NCI-H2107 (cell line): ENCODE measurements at regions not wholly inside any gene's neighbourhood (a gene's known extent, or its start where the extent isn't known, plus 50 kb on each side); places are given as distances from the start of the nearest gene placed in this dataset.

Experiments
- DNase-seq: peaks from one replicate; lab custom pipeline; 2025; lab: John Stamatoyannopoulos, UW

DNA sequence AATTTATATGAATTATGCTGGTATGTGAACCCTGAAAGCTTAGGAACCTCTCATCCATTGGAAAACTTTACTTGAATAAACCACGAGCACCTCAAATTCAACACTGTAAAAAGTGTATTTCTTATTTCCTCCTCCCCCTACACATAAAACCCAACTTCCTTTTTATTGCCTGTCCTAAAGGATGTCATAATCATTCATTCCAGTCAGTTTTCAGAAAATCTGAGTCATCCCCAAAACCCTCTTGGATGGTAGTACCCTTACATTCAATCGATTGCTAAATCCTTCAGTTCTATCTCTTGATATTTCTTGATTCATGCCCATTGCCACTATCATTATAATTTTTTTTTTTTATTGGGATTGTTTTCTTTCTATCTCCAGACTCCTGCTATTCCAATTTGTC is 91.1 kb upstream of the ATP8A1 start:
- DNase-seq, result no peak

DNA sequence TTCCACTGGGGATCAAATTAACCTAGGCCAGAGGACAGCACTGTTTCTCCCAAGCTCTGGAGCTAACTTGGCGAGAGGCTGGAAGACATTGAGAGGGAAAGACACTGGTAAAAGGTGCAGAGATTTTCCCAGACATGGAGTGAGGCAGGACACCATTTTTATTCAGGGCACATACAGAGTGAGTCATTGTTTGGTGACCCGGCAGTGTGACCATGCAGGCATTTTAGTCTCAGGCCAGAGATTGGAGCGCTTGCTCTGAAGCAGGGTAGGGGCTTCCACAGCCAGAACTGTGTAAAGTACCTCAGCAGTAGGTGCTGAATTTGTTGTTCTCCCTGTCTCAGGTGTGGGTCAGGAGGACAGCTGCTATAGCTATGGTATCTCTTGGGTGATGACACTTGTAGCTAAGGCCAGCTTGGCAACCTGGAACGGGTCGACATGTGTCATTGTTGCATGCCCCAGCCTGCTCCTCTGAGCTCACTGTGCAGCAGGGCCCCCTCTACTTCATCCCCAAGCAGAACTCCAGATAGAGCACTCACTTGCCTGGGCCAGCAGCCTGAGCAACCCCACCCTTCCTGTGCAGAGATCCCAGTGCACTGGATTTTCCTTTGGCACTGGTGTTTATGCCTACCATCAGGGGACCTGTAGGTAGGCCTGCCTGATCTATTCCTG is 79.8 kb upstream of the ATP8A1 start:
- no peak for DNase-seq

DNA sequence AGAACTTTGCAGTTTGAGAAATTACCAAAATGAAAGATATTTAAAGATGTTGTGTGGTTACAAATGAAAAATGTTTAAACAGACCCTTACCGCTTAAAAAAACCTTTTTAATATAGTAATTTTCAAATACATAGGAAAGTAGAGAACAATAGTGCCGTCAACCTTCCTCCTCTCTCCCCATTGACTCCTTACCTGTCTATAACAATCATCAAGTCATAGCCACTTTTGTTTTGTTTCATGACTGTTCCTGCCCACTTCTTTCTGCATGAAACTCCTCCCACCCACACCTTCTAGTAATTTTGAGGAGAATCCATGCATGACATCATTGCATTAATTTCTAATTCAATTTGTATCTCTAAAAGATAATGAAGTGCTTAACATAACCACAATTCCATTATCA is 76.5 kb upstream of the ATP8A1 start:
- DNase-seq, result no peak

DNA sequence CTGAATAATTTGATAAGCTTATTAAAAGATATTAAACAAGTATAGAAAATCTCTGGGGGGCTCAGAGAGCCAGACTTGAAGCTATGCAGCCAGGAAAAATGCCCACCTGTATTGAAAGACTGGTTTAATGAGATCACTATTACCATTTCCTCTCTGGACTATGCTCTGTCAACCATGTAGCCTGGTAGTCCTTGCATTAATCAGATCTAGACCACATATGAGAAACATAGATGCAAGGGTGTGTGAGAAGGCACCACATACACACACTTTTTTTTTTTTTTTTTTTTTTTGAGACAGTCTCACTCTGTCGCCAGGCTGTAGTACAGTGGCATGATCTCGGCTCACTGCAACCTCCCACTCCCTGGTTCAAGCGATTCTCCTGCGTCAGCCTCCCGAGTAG is 75.9 kb upstream of the ATP8A1 start:
- no peak for DNase-seq

- DNase-seq, result no peak
Observed at GRCh38 chr4:42729505-42730237, 72.8 kb upstream of the ATP8A1 start.

- DNase-seq, result no peak
Observed at GRCh38 chr4:42724451-42724850, 67.5 kb upstream of the ATP8A1 start.

GRCh38 chr4:42720533-42720932 is 63.6 kb upstream of the ATP8A1 start:
- no peak for DNase-seq

GRCh38 chr4:42719257-42719656 is 62.4 kb upstream of the ATP8A1 start:
- DNase-seq, result no peak

DNA sequence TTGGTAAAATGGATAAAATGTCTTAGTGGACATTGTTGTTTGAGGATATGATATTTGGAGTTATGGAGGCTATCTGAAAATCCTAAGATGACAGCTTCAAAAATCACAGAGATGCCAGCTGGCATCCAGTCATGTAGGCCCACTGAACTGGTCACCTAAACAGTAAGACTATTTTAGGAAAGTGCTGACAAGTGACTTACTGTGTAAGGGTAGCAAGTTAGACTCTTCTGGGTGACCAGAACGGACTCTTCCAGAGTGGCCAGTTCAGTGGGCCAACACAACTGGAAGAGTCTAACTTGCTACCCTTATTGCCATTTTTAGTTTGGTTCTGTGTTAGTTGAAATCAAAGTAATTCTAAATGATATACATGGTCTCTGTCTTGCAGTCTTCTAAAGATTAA is 61.4 kb upstream of the ATP8A1 start:
- DNase-seq, result no peak

DNA sequence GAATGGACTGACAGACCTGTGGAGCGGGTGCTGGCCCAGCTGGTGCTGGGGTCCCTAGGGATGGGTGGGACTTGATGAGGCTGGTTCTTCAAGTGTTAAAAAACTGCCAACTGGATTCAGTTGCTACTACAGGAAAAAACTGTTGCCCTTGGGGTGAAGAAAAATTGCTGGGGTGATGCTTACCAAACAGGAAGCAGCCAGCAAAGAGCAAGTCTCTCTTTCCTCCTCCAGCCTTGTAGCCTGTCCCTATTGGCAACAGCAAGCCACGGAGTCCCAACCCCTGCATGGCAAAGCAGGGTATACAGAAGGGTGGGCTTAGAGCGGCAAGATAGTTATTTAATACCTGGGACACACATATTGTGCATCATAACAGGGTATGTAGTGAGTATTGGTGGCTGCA is 60.1 kb upstream of the ATP8A1 start:
- no peak for DNase-seq

GRCh38 chr4:42715807-42716482 is 59.0 kb upstream of the ATP8A1 start:
- no peak for DNase-seq

DNA sequence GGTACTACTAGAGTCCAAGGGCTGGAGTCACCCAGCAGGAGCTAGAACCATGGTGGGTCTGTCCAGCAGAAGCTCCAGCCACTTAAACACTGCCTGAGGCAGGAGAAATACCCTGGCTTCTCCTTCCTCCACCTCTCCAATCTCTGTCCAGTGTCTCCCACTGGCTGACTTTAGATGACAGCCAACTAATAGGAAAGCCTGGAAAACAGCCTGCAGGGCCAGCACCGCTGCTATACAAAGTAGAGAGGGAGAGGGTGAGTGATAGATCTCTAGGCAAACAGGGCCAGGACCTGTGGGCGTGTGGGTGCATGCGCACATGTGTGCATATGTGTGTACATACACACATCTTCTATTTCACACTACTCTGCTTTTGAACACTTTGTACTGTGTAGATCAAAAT is 56.5 kb upstream of the ATP8A1 start:
- DNase-seq, result no peak

DNA sequence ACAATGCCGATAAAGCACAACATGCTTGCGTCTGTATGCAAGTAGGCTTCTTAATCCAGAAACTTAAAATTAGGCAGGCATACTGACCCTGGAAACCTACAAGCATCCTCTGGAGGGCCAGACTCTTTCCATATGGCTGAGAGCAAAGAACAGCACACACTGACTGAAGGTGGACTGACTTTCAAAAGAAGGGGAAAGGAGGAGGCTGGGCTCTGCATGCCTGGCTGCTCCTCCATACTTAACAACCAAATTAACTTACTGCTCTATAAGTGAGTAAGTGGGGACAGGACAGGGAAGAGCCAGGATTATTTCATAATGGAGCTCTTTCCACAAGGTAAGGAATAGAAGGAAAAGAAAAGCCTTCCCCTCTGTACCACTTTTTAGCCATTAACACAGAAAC is 55.9 kb upstream of the ATP8A1 start:
- no peak for DNase-seq

DNA sequence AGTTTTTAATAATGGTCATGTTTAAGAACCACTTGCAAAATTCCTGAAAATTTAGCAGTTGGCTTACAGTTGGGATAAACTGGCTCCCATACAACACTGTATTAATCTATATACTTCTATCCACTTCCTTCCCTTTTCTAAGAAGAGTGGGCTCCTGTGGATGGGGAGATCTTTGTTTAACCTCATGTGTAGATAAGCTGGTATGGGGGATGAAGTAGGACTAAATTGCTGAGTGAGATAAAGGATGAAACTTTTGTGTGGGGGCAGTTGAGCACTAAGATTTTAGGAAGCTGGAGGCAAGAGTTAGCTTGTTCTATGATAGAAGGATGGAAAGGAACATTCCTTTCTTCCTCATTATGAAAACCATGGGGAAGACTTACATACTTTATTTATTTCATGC is 54.6 kb upstream of the ATP8A1 start:
- no peak for DNase-seq

GRCh38 chr4:42710761-42711160 is 53.9 kb upstream of the ATP8A1 start:
- DNase-seq, result no peak

DNA sequence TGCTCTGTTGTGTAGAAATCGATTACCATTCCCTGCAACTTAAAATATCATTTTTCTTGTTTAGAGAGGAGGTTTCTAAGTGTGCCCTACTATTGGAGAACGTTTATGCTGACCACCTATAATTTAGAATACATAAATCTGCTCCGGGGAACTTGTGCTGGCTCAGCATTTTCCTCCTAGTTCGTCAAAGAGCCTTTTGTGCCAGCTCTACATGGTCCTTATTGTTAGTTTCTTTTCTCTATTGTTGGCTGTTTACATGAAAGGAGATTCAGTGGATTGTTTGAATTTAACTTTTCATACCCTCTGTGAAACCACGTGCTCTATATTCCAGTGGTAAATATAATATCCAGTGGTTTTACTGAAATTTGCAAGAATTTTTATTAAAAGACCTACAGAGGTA is 53.4 kb upstream of the ATP8A1 start:
- no peak for DNase-seq

DNA sequence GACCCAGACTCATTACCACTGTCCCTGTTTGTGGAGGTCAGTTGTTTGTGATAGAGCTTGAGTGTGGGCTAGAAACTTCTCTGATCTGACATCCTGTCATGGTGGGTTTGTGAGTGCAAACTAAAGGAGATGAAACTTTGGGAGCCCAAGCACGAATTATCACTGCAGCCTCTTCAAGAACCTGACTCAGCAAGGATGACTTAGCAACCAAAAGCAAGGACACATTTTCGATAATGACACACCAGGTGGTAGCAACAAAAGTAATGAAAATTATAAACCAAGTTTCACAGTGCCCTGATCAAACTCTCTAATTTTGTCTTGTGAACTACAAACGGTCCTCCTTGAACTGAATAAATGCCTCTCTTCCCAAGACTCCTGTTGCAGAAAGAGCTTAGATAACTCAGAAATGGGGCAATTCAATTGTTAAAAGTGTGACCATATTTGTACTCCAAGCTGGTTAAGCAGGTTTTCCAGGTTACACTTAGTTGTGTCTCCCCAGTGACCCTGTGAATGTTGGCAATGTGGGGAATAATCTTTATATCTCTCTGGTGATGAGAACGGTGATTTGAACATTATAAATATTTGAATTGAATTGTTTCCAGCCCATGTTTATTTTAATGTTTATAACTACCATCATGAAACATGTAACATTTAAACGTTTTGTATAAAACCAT is 52.6 kb upstream of the ATP8A1 start:
- no peak for DNase-seq

GRCh38 chr4:42708625-42709024 is 51.7 kb upstream of the ATP8A1 start:
- peak; percentile 11 for DNase-seq
